IPS-NIHi11 (cell line): ENCODE measurements at regions not wholly inside any gene's neighbourhood (a gene's known extent, or its start where the extent isn't known, plus 50 kb on each side); places are given as distances from the start of the nearest gene placed in this dataset.
"Not testable (repeated sequence)": the region's sequence is repeated elsewhere in the genome, so short reads cannot be mapped to it uniquely, and the experiment has no call there.

Experiments used
- DNase-seq: peaks from one replicate; pipeline ENCODE4 v3.0.0; 2012; ENCODE audit warnings: mixed read lengths, low spot score

GRCh38 chr9:75541734-75542133, 348.7 kb upstream of the PCSK5 start:
- no peak for DNase-seq

GRCh38 chr9:75544815-75545214, 345.7 kb upstream of the PCSK5 start:
- DNase-seq, result no peak

DNA sequence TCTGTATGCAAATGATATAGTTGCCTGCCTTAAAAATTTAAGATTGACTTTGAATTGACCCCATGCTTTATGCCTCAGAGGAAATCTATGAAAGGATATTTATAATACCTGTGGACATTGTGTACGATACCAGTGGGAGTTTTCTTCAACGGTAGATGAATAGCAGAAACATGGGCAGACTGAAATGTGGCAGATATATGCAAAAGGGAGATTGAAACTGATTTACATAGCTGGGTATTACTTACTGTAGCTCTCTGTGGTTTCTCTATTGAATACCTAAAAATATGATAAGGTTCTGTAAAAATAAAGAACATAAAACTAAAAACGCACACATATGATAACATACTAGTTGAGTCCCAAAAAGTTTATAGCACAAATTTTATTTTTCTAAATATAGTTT, 345.2 kb upstream of the PCSK5 start:
- DNase-seq, result no peak

DNA sequence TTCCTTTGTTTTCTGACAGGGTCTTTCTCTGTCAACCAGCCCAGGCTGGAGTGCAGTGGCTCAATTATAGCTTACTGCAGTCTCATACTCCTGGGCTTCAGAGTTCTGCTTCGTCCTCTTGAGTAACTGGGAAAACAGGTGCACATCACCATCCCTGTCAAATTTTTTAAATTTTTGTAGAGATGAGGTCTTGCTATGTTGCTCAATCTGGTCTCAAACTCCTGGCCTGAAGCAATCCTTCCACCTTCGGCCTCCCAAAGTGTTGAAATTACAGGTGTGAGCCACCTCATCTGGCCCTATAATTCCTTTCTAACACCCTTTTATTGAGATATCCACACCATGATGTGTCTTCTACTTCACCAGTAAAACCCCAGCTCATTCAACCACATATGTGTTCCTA, 341.6 kb upstream of the PCSK5 start:
- DNase-seq, result no peak

DNA sequence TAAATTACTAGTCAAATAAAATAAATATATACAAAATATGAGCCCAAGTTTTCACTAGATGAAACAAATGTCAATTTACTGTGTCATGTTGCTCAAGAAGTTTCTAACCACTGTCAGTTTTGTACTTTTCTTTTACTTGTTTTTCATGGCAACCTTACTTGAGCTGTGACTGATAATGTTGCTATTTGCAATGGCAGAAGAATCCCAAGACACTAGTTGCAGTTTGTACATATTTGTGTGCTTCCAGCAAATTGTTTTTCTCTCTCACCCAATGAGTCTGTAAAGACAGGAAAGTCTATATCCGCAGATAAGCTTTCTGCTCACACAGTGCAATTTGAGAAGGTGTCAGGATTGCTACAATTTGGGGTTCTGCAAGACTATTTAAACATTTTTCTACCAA, 338.6 kb upstream of the PCSK5 start:
- no peak for DNase-seq

DNA sequence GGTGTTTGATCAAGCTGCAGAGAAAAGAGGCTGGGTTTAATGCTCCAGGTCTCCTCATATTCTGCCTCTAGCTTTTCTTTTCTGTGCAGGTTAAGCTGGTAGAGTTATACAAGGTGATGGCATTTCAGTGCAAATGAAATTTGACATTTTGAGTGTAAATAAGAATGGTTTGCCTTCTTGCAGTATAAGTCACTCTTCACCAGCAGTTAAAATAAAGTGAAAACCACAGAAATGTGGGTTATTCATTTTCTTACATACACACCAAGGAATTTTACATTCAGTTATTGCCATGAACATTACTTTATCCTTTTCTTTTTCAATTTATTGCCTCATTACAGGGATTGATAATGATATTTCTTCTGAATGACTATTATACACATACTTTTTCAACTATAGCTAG, 337.5 kb upstream of the PCSK5 start:
- DNase-seq, result no peak

DNA sequence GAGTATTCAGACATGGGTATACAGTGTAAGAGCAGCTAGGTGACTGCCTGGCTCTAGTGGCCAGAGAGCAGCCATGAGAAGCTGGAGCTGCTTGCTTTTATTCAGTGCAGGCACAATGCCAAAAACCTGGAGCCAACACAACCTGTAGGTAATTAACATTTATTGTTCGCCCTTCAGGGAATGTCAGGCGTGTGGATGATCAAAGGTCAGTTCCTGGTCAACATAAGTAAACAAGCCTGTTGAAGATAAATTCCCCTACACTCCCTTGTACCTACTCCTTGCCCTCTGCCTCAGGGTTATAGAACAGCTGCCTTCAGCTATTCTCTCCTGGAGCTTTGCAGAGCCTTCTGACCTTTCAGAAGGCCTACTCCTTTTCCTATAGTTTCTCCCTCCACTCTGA, 323.7 kb upstream of the PCSK5 start:
- not testable (repeated sequence) for DNase-seq

GRCh38 chr9:75570538-75570937, 319.9 kb upstream of the PCSK5 start:
- no peak for DNase-seq

DNA sequence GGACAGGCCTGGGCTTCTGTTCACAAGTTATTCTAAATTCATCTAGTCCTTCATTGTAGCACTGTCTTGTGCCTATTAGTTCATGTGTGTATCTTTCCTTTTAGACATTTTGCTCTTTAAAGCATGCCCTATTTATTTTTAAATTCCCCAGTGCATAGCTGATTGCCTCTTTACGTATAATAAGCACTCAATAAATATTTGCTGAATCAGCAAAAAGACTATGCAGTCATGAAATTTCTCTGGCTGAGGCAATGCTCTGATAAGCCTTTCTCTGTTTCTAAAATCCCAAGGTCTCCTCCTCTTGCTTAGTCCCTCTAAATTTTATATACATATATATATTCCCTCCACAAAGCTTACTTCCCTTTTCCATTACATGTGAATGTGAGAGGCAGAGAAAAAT, 315.9 kb upstream of the PCSK5 start:
- DNase-seq, result no peak

DNA sequence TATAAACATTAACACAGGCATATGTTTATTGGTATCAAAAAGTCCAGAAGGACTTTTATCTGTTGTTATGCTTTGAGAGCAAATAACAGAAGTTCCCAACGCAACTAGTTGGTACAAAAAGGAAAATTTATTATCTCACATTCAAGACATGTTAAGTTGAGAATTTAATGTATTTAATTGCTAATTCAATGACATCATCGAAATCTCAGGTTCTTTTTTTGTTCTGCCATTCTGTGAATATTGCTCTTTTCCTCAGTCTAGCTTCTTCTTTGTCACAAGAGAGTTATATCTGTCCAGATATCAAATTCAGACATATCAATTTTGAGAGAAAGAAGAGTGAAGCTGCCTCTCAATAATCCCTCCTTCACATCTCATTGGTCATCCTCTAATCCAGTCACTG, 307.6 kb upstream of the PCSK5 start:
- DNase-seq, result no peak

DNA sequence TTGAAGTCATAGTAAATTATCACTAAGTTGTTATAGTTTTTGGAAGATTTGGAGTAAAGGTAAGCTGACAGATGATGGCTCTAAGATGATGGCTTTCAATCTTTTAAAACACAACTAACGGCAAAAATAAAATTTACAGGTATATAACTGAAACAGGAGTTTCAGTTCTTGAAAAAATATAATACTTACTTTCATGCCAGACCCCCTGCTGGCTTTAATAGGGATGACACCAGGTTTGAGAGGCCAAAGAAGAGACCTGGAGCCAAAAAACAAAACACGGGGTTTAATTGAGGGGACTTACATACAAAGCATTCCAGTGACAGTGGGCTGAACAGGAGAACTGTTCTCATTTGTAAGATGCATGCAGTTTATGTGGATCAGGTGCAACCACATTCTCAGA, 301.7 kb upstream of the PCSK5 start:
- no peak for DNase-seq

DNA sequence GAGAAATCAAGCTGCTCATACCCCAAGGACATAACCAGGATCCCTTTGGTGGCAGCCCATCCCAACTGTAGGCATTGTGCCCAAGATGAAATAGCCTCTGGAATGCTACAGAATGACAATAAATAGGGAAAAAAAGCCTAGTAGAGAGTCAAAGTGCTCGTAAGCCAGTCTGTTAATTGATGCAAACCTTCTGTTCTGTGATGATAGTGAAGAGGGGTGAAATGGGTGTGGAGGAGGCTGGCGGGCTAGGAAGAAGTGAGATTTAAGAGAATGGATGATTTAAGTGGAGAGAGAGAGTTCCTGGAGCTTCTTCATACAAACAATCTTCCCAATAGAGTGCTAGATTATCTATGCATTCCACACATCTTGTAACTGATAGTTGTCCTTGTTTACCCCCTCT, 301.0 kb upstream of the PCSK5 start:
- DNase-seq, result no peak

DNA sequence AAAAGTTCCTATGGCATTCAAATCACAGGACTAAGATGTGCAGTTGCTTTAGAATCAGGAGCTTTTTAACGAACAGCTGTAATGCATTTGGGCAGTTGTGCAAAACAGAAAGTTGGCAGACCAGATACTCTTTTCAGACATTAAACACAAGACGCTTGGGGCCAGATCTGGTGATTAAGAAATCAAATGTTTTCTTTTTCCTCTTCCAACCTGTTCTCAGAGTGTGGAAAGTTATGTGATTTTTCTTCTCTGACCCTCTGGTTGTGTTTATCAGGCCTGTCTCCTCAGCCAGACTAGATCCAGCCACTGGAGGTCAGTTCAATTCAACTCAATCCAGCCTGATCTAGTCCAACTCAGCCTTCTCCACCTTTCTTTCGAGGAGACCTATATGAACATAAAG, 298.5 kb upstream of the PCSK5 start:
- no peak for DNase-seq

GRCh38 chr9:75592586-75592985, 297.9 kb upstream of the PCSK5 start:
- DNase-seq, result no peak

DNA sequence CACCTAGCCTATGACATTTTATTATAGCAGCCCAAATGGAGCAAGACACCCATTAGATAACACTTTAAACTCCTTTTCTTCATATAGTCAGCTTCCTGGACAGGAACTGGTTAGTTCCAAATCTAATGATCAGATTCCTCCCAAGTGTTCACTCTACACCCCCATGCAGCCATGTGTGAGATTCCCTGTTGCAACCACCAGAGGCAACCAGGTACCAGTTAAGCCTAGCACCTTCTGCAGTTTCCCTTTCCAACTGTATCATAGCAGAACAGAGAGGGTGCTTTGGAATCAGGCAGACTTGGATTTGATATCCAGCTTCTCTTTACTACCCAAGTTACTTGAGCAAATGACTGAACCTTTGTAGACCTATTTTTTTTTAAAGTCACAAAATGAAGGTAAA, 296.6 kb upstream of the PCSK5 start:
- DNase-seq, result no peak

DNA sequence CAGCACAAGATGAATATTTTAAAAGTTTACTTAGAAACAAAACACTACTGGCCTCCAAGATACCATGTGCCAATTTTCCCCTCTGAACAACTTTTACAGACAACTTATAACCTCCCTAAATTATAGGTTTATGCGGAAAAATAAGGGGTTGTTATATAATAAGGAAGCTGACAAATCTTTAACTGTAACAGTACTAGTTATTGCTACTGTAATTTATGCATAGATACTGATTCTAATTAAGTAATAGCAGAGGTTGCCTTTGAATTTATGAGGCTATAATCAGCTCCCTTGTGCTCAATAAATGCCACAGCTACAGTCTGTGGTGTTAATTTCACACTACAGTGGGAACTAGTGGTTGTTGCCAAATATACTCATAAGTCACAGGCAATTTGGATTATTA, 291.3 kb upstream of the PCSK5 start:
- no peak for DNase-seq

GRCh38 chr9:75601280-75601679, 289.2 kb upstream of the PCSK5 start:
- DNase-seq, result no peak

DNA sequence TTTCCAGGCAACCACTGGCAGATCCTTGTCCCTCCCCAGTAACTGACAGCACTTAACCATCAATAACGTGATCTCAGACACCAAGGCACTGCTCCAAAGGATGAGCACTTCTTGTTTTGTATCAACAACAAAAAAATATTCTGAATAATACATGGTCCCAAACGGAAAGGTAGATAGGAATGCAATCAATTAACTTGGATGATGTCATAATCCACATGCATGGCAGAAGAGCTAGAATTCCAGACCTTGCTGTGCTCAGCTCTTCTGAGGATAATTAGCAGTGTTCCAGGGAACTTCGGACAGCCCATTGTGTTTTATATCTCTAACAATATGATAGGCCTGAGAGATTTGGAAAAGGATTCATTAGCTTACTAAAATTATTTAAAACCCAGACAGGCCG, 288.4 kb upstream of the PCSK5 start:
- DNase-seq, result no peak

- DNase-seq, result no peak
Measured at GRCh38 chr9:75604661-75605060, 285.8 kb upstream of the PCSK5 start.

DNA sequence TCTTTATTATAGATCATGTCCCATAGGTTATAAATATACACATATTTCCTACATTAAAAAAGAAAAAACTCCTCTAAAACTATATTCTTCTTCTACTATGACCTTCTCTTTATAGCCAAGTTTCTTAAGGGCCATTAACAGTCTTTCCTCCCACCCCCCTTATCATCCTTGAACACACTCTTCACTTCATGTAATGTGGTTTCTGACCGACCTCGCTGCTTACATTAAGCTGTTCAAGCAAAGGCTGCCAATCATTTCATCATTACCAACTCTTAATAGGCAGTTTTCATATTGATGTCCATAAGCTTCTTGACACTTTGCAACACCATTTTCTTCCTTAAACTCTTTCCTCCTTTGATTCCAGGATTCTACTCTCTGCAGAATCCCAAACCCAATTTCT, 283.0 kb upstream of the PCSK5 start:
- DNase-seq, result no peak

DNA sequence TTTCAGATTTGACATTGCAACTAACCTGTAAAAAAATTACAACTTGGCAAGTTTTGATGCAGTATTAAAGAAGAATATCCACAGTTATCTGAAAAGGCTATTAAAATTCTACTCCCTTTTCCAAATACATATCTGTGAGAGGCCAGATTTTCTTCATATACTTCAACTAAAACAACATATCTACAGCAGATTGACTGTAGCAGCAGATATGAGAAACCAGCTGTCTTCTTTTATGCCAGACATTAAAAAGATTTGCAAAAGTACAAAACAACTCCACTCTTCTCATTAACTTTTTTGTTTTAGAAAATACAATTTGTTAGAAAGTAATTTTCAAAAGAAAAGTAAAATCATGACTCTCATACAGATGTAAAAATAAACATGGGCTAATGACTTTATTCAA, 281.1 kb upstream of the PCSK5 start:
- no peak for DNase-seq

GRCh38 chr9:75610246-75610645, 280.2 kb upstream of the PCSK5 start:
- DNase-seq, result no peak

DNA sequence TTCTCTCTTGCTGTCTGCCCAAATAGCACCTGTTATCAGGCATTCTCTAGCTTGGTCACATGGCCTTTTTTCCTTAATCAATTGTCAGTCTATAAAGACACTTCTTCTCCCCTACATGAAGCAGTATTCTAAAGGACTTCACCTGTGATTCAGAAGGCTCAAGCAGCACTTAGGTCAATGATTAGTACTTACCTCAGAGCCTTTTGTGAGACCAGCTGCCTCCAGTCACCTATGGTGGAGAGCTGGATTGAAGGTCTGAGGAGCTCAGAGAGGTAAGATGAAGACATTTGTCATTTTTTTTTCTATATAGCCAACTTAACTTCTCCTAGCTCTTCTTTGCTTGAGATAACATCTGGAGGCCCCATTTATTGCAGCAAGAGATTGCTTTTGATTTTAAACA, 278.3 kb upstream of the PCSK5 start:
- no peak for DNase-seq

- no peak for DNase-seq
Measured at GRCh38 chr9:75612754-75613153, 277.7 kb upstream of the PCSK5 start.

DNA sequence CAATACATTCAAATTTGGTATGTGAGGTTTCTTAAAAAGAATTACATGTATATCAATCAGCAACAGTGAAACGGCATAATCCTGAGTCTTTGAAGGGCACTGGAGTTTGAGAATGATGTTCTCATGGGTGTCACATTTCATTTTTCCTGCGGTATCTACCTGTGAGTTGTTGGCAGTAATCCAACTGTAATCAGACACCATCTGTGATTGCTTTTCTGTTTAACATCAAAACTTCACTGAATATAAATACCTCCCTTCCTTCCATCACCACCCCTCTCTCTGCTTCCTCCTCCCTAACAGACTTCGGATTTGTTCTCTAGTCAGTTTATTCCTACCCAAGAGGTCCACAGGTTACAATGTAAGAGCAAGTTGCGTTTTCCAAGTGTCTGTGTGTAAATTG, 275.2 kb upstream of the PCSK5 start:
- DNase-seq, result no peak
